ENCODE measurements at regions not wholly inside any gene's neighbourhood (a gene's known extent, or its start where the extent isn't known, plus 50 kb on each side); places are given as distances from the start of the nearest gene placed in this dataset.

DNA sequence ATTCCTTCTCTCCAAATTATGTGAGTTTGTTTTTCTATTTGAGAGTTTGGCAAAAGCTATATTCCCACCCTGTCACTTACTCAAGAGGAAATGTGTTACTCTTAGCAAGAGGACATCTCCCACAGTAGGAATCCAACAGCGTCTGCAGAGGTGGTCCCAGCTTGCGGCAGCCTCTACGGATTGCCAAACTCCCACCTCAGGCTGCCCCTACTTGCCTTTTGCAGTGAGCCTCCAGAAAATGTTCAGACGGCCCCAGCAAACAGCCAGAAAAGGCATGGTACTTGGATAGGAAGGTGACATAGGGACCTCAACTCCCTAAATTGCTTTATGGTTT is 158.4 kb downstream of the SUCLG1 start:
- TF ChIP-seq GATA2 (IDR thresholded peaks at IDR 0.05; ENCODE audit: low read depth, low read length): no peak

DNA sequence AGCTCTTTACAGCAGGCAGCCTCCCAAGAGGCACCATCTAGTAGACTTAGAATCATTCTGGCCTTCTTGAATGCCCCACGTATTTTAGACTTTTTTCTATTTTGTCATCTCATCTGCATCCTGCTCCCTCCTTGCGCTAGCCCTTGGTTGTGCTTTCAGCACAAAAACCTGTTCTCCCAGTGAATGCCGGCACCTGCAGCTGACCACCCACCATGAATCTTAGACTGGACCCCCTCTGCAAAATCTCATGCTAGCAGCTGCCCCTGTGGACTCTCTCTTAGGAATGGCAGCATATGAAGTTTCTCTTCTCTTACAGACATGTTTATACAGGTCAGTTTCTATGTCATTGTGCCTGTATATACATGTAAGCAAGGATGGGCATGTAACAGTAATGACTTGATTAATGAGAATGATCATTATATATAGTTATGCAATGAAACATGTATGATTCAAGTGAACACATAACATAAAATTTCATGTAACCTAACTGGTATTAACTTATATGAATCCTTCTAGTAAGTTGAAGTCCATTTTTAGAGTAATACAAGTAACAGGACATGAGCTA is 159.8 kb downstream of the SUCLG1 start:
- TF ChIP-seq GATA2 (IDR thresholded peaks at IDR 0.05; ENCODE audit: low read depth, low read length) (no peak), GATA3 (IDR thresholded peaks at IDR 0.05; ENCODE audit: low read depth, low read length) (no peak)

- TF ChIP-seq GATA3 (IDR thresholded peaks at IDR 0.05; ENCODE audit: low read depth, low read length) (no peak), GATA2 (IDR thresholded peaks at IDR 0.05; ENCODE audit: low read depth, low read length) (no peak)
These were observed 161.9 kb downstream of the SUCLG1 start for GRCh38 chr2:84297155-84297554.

GRCh38 chr2:84293791-84294380 is 165.2 kb downstream of the SUCLG1 start:
- no peak for TF ChIP-seq GATA2 (IDR thresholded peaks at IDR 0.05; ENCODE audit: low read depth, low read length)
- TF ChIP-seq GATA3 (IDR thresholded peaks at IDR 0.05; ENCODE audit: low read depth, low read length): no peak

- TF ChIP-seq GATA3 (IDR thresholded peaks at IDR 0.05; ENCODE audit: low read depth, low read length): no peak
- no peak for TF ChIP-seq GATA2 (IDR thresholded peaks at IDR 0.05; ENCODE audit: low read depth, low read length)
These were observed 166.5 kb downstream of the SUCLG1 start for GRCh38 chr2:84292545-84292944.

DNA sequence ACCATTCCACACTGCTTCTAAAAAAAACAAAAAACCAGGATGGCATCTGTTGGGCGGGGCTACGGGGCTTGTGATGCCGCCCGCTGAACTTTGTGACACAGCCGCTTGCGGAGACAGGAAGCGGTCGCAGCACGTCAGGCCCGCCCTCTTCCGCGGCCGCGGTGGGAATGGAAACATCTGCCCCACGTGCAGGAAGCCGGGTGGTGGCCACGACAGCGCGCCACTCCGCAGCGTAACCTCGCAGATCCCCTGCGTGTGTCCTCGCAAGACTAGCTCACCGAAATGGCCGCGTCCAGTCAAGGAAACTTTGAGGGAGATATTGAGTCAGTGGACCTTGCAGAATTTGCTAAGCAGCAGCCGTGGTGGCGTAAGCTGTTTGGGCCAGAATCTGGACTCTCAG is 168.5 kb downstream of the SUCLG1 start:
- TF ChIP-seq GATA3 (IDR thresholded peaks at IDR 0.05; ENCODE audit: low read depth, low read length): no peak
- TF ChIP-seq GATA2 (IDR thresholded peaks at IDR 0.05; ENCODE audit: low read depth, low read length): no peak

GRCh38 chr2:84288293-84288692 is 170.8 kb downstream of the SUCLG1 start:
- no peak for TF ChIP-seq GATA3 (IDR thresholded peaks at IDR 0.05; ENCODE audit: low read depth, low read length)
- TF ChIP-seq GATA2 (IDR thresholded peaks at IDR 0.05; ENCODE audit: low read depth, low read length): no peak

- no peak for TF ChIP-seq GATA3 (IDR thresholded peaks at IDR 0.05; ENCODE audit: low read depth, low read length)
- no peak for TF ChIP-seq GATA2 (IDR thresholded peaks at IDR 0.05; ENCODE audit: low read depth, low read length)
These were observed 172.2 kb downstream of the SUCLG1 start for GRCh38 chr2:84286878-84287277.

DNA sequence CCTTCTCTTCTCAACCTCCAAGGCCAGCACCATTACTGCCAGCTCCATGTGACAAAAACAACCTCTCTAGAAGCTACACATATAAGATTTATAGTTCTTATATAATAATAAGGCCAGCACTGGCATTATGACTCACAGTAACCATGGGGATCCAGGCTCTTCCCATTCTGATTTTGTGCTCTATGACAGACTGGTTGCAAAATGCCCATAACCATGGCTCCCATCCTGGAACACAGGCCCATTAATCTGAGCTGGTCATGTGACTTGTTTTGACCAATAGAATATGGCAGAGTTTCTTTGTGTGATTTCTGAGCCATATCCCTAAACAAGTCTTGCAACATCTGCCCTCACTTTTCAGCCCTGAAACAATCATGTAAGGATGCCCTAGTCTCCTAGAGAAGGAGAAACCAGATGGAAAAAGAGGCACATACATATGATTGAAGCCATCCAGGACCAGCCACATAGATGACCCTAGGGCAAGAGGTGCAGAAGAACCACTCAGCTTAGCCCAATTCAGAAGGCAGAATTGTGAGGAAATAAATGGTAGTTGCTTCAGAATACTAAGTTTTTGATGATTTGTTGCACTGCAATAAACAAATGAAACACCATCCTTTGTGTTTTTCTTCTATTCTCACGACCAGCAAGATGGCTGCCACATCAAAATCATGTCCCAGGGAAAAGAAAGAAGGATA is 173.9 kb downstream of the SUCLG1 start:
- TF ChIP-seq GATA2 (IDR thresholded peaks at IDR 0.05; ENCODE audit: low read depth, low read length) (no peak), GATA3 (IDR thresholded peaks at IDR 0.05; ENCODE audit: low read depth, low read length) (no peak)

DNA sequence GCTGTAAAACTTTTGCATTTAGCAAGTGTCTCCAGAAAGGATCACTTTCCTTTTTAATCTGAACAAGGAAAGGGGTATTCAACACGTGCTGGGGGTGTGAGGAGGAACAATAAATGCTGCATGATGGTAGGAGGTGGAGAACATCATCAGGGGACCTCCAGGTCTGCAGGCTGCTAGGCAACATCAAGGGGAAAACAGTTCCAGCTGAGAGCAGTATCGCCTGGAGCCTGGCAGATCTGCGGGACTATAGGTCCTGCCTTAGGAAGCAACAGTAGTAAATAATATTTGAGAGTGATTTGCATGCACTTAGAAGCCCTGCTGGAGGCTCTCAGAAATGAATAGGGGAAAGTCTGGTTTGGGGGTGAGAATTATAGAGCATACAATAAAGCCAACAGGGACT is 175.6 kb downstream of the SUCLG1 start:
- TF ChIP-seq GATA2 (IDR thresholded peaks at IDR 0.05; ENCODE audit: low read depth, low read length): no peak
- TF ChIP-seq GATA3 (IDR thresholded peaks at IDR 0.05; ENCODE audit: low read depth, low read length): no peak

DNA sequence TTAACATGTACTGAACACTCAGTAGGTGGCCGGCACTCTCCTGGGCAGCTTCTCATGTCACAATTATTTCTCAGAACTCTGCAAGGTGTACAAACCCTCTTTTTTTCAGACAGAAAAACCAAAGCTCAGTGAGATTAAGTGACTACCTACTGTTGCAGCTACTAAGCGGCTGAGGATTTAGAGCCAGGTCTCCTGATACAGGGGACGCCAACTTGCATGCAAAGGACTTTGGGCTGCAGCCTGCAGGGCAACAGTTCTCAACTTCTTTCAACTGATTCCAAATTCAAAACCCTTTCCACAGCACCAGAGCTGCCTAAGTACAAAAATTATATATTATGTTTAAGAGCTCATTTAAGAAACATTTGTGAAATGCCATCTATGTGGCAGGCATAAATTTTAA is 177.6 kb downstream of the SUCLG1 start:
- TF ChIP-seq GATA2 (IDR thresholded peaks at IDR 0.05; ENCODE audit: low read depth, low read length) (no peak), GATA3 (IDR thresholded peaks at IDR 0.05; ENCODE audit: low read depth, low read length) (no peak)

DNA sequence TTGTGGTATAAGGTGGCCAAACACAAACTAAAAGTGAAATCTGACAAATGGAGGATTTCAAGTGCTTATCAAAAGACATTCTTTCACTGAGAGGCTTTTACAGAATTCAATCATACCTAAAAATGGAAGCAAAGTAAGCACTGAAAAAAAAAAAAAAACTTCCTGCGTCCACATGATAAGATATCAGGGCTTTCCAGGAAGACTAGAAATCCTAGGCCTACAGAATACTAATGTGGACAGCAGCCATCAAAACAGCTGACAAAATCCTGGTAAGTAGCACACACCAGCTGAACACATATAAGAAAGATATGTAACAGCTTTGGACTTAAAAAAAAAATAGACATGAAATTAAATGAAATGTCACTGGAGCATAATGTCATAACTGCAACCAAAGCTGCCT is 178.2 kb downstream of the SUCLG1 start:
- no peak for TF ChIP-seq GATA3 (IDR thresholded peaks at IDR 0.05; ENCODE audit: low read depth, low read length)

DNA sequence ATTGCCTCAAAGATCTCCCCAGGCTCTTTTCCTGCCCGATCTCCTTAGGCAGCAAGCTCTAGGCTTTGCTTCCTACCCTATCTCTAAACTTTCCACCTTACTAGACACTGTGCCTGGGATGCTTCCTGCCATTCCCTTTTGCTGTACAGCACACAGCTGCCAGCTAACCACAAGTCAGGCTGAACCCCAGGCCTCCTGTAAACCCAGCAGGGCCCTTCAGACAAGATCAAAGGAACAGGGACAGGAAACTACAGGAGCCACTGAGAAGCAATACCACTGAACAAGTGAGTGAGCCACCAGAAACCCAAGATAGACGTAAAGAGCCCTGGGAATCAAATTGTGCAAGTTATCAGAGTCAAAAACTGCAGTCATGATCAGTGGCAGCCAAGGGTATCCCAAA is 180.7 kb downstream of the SUCLG1 start:
- TF ChIP-seq GATA3 (IDR thresholded peaks at IDR 0.05; ENCODE audit: low read depth, low read length) (no peak), GATA2 (IDR thresholded peaks at IDR 0.05; ENCODE audit: low read depth, low read length) (no peak)

DNA sequence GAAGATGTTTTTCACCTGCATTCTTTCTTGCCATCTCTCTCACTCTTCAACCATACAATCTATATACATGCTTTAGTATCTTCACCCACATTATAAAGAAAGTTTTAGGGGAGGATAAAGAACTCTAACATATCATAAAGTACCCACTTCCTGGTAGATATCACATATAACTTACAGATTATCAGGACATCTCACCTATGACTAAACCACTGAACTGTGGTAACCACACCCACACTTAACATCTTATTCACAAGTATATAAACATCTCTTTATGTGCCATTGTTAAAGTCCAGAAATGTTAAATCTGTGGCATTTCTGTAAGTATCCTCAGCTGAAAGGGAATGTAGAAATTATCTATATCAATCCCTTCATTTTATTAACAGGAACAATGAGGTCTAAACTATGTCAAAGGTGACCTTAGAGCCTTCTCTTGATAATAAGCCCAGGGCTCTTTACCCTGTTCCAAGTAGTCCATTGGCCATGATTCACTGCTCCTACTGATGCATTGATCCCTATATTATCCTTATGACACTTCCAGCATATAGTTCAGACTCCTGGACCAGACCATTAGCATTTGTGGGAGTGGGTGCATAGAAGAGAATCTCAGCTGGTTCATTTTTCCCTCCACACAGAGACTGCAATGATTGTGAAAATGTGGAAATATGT is 182.4 kb downstream of the SUCLG1 start:
- no peak for TF ChIP-seq GATA3 (IDR thresholded peaks at IDR 0.05; ENCODE audit: low read depth, low read length)
- TF ChIP-seq GATA2 (IDR thresholded peaks at IDR 0.05; ENCODE audit: low read depth, low read length): no peak

DNA sequence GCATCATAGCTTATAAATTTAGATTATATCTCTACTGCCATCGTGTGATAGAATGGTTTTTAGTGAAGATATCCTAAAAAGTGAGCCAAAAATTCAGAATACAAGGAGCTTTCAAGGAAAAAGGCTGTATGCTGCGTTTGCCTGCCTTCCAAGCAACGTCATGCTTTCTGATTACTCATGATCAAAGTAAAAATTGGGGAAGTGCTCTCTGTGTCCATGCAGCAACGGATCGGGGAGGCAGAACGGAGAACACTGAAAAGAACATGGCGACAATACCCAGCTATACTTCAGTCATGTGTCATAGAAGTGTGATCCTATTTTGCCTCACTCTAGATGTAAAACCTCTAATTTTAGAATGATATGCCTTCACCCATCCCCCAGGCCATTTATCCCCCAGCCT is 185.7 kb downstream of the SUCLG1 start:
- TF ChIP-seq GATA3 (IDR thresholded peaks at IDR 0.05; ENCODE audit: low read depth, low read length): no peak
- no peak for TF ChIP-seq GATA2 (IDR thresholded peaks at IDR 0.05; ENCODE audit: low read depth, low read length)

Measured in SH-SY5Y (cell line).